ENCODE measurements at regions not wholly inside any gene's neighbourhood (a gene's known extent, or its start where the extent isn't known, plus 50 kb on each side); places are given as distances from the start of the nearest gene placed in this dataset.

DNA sequence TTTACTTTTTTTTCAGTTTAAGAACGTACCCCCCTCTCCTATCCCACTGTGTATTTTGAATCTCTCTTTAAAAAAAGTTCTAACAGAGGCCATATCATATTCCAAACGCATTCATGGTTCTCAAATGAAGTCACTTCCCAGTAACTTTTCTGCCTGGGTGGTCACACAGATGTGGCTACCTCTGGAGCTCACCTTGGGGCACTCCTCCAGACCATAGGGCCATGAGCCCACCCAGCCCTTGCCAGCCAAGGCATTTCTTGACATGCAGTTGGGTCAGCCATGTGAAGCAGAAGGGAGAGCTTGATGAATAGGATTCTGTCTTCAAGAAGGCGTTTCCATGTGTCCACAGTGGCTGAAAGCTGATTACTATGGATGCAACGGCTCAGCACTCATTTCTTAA, 239.3 kb downstream of the RAB11FIP2 start:
- ChIA-PET SMC1A (ENCODE audit: uncharacterized antibody, unreplicated experiment) (interaction anchor here (0.7 to 1.1 kb wide), 2 partner anchors 11 to 309 kb away, joined by 3 read pairs; no protein-coding TSS in a partner anchor), POLR2A (no interaction called here), CTCF (interaction anchor here (0.5 to 0.6 kb wide), 2 partner anchors 154 to 267 kb away, joined by 3 to 4 read pairs; no protein-coding TSS in a partner anchor), RAD21 (ENCODE audit: unreplicated experiment) (no interaction called here)
- Histone ChIP-seq H3K4me2 (ENCODE audit: control insufficient read depth, insufficient read depth) (no peak overlapping the region), H4K20me1 (ENCODE audit: control insufficient read depth, insufficient read depth) (no peaks in the 10 kb centered on the region), H3K4me3 (no peak overlapping the region), H3K9me3 (replicated peaks; ENCODE audit: control insufficient read depth, insufficient read depth, low read length) (no peaks in the 10 kb centered on the region; the same call in 2 of the 3 replicates), H3K79me2 (ENCODE audit: control insufficient read depth, insufficient read depth, low read length) (no peaks in the 10 kb centered on the region), H3K4me1 (ENCODE audit: control insufficient read depth, insufficient read depth, low read length) (no peaks in the 10 kb centered on the region), H3K27ac (ENCODE audit: control insufficient read depth, insufficient read depth) (no peak overlapping the region), H2AFZ (ENCODE audit: control insufficient read depth, low read depth, low read length) (no peak overlapping the region), H3K36me3 (ENCODE audit: control insufficient read depth in 2 of 2, insufficient read depth in 2 of 2, low read length in 1 of 2) (no peaks in the 10 kb centered on the region), H3K9ac (ENCODE audit: control insufficient read depth, insufficient read depth, low read length) (no peak overlapping the region), H3K27me3 (replicated peaks in 1 of 2; ENCODE audit: control insufficient read depth in 2 of 2, insufficient read depth in 2 of 2, low read length in 1 of 2) (no peaks in the 10 kb centered on the region)
- BruUV-seq (replicated peaks) = no TSS peak
- 4% methylated on average over 4 of the region's 4 CpGs for WGBS (ENCODE audit: insufficient coverage, insufficient replicate concordance, low lambda C conversion rate, missing lambda C conversion rate)
- no peak for FAIRE-seq
- no peak for ATAC-seq
- TF ChIP-seq KLF5 (IDR thresholded peaks at IDR 0.05; ENCODE audit: partially characterized antibody) (no peak), SMC3 (IDR thresholded peaks at IDR 0.05; ENCODE audit: borderline replicate concordance, low read length) (no peak), DPF2 (IDR thresholded peaks at IDR 0.05) (no peak), MYC (IDR thresholded peaks at IDR 0.05; ENCODE audit: insufficient read depth, insufficient read length, insufficient replicate concordance, low read length, severe bottlenecking) (no peak), ZSCAN29 (IDR thresholded peaks at IDR 0.05) (no peak), NR2C2 (IDR thresholded peaks at IDR 0.05; ENCODE audit: borderline replicate concordance, control insufficient read depth, insufficient read length, low read depth) (no peak), SPI1 (IDR thresholded peaks at IDR 0.05; ENCODE audit: borderline replicate concordance, insufficient read depth, low read depth, low read length) (no peak), NFYB (IDR thresholded peaks at IDR 0.05; ENCODE audit: insufficient read depth, low read depth, low read length) (no peak), CBX3 (IDR thresholded peaks at IDR 0.05; ENCODE audit: borderline replicate concordance, low read depth) (no peak), RFX5 (IDR thresholded peaks at IDR 0.05; ENCODE audit: low read depth, low read length) (no peak), NFYA (IDR thresholded peaks at IDR 0.05; ENCODE audit: borderline replicate concordance, low read depth, low read length) (no peak), ZNF274 (IDR thresholded peaks at IDR 0.05; ENCODE audit: insufficient read depth, insufficient read length) (no peak), BCL11A (IDR thresholded peaks at IDR 0.05; ENCODE audit: low read depth, low read length) (no peak)
- TF ChIP-seq, protein P1, sequence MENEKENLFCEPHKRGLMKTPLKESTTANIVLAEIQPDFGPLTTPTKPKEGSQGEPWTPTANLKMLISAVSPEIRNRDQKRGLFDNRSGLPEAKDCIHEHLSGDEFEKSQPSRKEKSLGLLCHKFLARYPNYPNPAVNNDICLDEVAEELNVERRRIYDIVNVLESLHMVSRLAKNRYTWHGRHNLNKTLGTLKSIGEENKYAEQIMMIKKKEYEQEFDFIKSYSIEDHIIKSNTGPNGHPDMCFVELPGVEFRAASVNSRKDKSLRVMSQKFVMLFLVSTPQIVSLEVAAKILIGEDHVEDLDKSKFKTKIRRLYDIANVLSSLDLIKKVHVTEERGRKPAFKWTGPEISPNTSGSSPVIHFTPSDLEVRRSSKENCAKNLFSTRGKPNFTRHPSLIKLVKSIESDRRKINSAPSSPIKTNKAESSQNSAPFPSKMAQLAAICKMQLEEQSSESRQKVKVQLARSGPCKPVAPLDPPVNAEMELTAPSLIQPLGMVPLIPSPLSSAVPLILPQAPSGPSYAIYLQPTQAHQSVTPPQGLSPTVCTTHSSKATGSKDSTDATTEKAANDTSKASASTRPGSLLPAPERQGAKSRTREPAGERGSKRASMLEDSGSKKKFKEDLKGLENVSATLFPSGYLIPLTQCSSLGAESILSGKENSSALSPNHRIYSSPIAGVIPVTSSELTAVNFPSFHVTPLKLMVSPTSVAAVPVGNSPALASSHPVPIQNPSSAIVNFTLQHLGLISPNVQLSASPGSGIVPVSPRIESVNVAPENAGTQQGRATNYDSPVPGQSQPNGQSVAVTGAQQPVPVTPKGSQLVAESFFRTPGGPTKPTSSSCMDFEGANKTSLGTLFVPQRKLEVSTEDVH (IDR thresholded peaks at IDR 0.05; ENCODE audit: low read depth, partially characterized antibody) = no peak
- TF ChIP-seq, protein P2, sequence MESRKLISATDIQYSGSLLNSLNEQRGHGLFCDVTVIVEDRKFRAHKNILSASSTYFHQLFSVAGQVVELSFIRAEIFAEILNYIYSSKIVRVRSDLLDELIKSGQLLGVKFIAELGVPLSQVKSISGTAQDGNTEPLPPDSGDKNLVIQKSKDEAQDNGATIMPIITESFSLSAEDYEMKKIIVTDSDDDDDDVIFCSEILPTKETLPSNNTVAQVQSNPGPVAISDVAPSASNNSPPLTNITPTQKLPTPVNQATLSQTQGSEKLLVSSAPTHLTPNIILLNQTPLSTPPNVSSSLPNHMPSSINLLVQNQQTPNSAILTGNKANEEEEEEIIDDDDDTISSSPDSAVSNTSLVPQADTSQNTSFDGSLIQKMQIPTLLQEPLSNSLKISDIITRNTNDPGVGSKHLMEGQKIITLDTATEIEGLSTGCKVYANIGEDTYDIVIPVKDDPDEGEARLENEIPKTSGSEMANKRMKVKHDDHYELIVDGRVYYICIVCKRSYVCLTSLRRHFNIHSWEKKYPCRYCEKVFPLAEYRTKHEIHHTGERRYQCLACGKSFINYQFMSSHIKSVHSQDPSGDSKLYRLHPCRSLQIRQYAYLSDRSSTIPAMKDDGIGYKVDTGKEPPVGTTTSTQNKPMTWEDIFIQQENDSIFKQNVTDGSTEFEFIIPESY (IDR thresholded peaks at IDR 0.05) = no peak
- TF ChIP-seq, protein P3, sequence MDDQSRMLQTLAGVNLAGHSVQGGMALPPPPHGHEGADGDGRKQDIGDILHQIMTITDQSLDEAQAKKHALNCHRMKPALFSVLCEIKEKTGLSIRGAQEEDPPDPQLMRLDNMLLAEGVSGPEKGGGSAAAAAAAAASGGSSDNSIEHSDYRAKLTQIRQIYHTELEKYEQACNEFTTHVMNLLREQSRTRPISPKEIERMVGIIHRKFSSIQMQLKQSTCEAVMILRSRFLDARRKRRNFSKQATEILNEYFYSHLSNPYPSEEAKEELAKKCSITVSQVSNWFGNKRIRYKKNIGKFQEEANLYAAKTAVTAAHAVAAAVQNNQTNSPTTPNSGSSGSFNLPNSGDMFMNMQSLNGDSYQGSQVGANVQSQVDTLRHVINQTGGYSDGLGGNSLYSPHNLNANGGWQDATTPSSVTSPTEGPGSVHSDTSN (IDR thresholded peaks at IDR 0.05; ENCODE audit: insufficient replicate concordance, low read depth, low read length) = no peak
- TF ChIP-seq, protein P4, sequence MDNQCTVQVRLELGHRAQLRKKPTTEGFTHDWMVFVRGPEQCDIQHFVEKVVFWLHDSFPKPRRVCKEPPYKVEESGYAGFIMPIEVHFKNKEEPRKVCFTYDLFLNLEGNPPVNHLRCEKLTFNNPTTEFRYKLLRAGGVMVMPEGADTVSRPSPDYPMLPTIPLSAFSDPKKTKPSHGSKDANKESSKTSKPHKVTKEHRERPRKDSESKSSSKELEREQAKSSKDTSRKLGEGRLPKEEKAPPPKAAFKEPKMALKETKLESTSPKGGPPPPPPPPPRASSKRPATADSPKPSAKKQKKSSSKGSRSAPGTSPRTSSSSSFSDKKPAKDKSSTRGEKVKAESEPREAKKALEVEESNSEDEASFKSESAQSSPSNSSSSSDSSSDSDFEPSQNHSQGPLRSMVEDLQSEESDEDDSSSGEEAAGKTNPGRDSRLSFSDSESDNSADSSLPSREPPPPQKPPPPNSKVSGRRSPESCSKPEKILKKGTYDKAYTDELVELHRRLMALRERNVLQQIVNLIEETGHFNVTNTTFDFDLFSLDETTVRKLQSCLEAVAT (IDR thresholded peaks at IDR 0.05) = no peak
- no peak for DNase-seq (ENCODE audit: low read depth, low spot score)
- in situ Hi-C loops (cut with MboI) (no loop called here), intact Hi-C loops (cut with micrococcal nuclease; ENCODE audit: unreplicated experiment) (no loop called here)

Measured in GM12878 (cell line).